CD8-positive, alpha-beta memory T cell (primary cell): ENCODE measurements at regions not wholly inside any gene's neighbourhood (a gene's known extent, or its start where the extent isn't known, plus 50 kb on each side); places are given as distances from the start of the nearest gene placed in this dataset.

Experiments used
- CTCF ChIA-PET: fragments of 350-600 bp; sonication (Branson Sonifier 250); formaldehyde crosslinking; loops from one replicate; lab custom pipeline; 2021; ENCODE audit warnings: antibody characterized with exemption; lab: Charles Lee
- POLR2A ChIA-PET: fragments of 350-600 bp; sonication (Branson Sonifier 250); formaldehyde crosslinking; loops from one replicate; lab custom pipeline; 2021; ENCODE audit warnings: antibody characterized with exemption; lab: Charles Lee
- DNase-seq, 5 donors: peaks; one replicate each; pipeline versions ENCODE4 v3.0.0 to v3.0.0-alpha.2; 2020 to 2022; ENCODE audit warnings: mixed read lengths in 1 of 5
- H3K27ac ChIP-seq: one replicate; pipeline ENCODE4 v1.7.0; 2013; ENCODE audit warnings: low read depth, mild to moderate bottlenecking, low read length, moderate library complexity
- H3K27me3 ChIP-seq: 2 replicates; pipeline ENCODE4 v1.7.0; 2013; ENCODE audit warnings: low read length, mild to moderate bottlenecking; ENCODE audit not compliant: insufficient read depth, poor library complexity, severe bottlenecking
- H3K36me3 ChIP-seq: 2 replicates; pipeline ENCODE4 v1.7.0; 2013; ENCODE audit warnings: mild to moderate bottlenecking, low read length, moderate library complexity; ENCODE audit not compliant: insufficient read depth
- H3K4me1 ChIP-seq: 2 replicates; pipeline ENCODE4 v1.7.0; 2013; ENCODE audit warnings: mild to moderate bottlenecking, low read length, moderate library complexity; ENCODE audit not compliant: insufficient read depth
- H3K4me3 ChIP-seq: 2 replicates; pipeline ENCODE4 v1.7.0; 2013; ENCODE audit warnings: mild to moderate bottlenecking, low read length
- H3K9me3 ChIP-seq: 2 replicates; pipeline ENCODE4 v1.7.0; 2013; ENCODE audit warnings: mild to moderate bottlenecking, low read length
- H3K27ac Mint-ChIP-seq, 8 donors: one replicate each; pipeline ENCODE4 v1.8.0; 2020 to 2021; ENCODE audit warnings: mixed read lengths in 8 of 8, mild to moderate bottlenecking in 6 of 8, inconsistent platforms in 3 of 8, moderate library complexity in 3 of 8
- H3K27me3 Mint-ChIP-seq, 2 donors: one replicate each; pipeline ENCODE4 v1.8.0; 2020 to 2021; ENCODE audit warnings: mixed read lengths in 2 of 2, mild to moderate bottlenecking in 1 of 2, moderate library complexity in 1 of 2
- H3K36me3 Mint-ChIP-seq, 3 donors: one replicate each; pipeline ENCODE4 v1.8.0; 2020 to 2021; ENCODE audit warnings: mixed read lengths in 3 of 3, inconsistent platforms in 1 of 3, mild to moderate bottlenecking in 1 of 3
- H3K4me1 Mint-ChIP-seq, 3 donors: one replicate each; pipeline ENCODE4 v1.8.0; 2020 to 2021; ENCODE audit warnings: mixed read lengths in 3 of 3, inconsistent platforms in 1 of 3, mild to moderate bottlenecking in 1 of 3
- H3K4me3 Mint-ChIP-seq, 7 donors: one replicate each; pipeline ENCODE4 v1.8.0; 2020 to 2021; ENCODE audit warnings: mixed read lengths in 7 of 7, mild to moderate bottlenecking in 6 of 7, moderate library complexity in 4 of 7, inconsistent platforms in 2 of 7
- H3K9me3 Mint-ChIP-seq, 5 donors: one replicate each; pipeline ENCODE4 v1.8.0; 2020 to 2022; ENCODE audit warnings: mixed read lengths in 5 of 5, mild to moderate bottlenecking in 3 of 5, moderate library complexity in 2 of 5, inconsistent platforms in 1 of 5

DNA sequence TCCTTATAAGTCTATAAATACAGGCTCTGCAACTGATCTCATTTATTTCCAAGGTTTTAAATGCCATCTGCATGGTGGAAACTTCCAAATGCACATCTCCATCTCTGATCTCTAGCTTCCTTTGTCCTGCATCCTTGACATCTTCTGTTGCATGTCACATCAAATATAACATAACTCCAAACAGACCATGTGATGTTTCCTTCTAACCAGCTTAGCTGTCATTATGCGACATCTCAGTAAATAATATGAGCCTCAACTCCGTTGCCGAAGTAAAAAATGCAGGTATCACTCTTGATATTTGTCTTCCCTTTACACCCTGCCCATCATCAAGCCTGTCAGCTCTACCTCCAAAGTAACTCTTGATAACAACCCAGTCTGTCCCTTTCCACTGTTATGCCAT is 506.4 kb upstream of the C9orf72 start:
- CTCF ChIA-PET, result no interaction called here
- H3K27ac Mint-ChIP-seq, result no peak overlapping the region
- Histone ChIP-seq H3K36me3 (no peaks in the 10 kb centered on the region), H3K4me3 (no peak overlapping the region), H3K27ac (no peak overlapping the region), H3K4me1 (no peaks in the 10 kb centered on the region), H3K27me3 (no peaks in the 10 kb centered on the region), H3K9me3 (no peaks in the 10 kb centered on the region)
- H3K4me1 Mint-ChIP-seq, result no peaks in the 10 kb centered on the region
- H3K4me3 Mint-ChIP-seq, result no peak overlapping the region
- H3K36me3 Mint-ChIP-seq, result no peaks in the 10 kb centered on the region
- POLR2A ChIA-PET, result no interaction called here
- H3K9me3 Mint-ChIP-seq, result peaks cover 0 to 5% (median 2%) of the 10 kb centered on the region in 5 donors
- H3K27me3 Mint-ChIP-seq, result no peaks in the 10 kb centered on the region
- no peak for DNase-seq

DNA sequence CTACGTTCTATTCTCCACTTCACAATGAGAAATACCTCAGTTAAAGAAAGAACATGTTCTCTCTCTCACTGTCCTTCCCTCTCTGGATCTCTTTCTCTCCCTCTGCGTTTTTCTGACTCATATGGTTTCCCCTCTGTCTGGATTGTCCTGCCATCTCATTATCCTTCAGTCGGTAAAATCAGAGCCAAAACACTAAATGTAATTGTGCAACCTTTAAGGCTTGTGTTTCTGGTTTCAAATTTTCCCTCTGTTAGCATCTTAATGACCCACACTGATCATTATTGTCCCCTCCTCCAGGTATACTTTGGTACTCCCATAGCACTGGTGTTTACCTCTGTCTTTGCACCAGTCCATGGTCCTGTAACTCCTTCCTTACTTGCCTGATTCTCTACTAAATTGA is 509.4 kb upstream of the C9orf72 start:
- Mint-ChIP-seq H3K27me3 (no peaks in the 10 kb centered on the region), H3K4me3 (no peak overlapping the region), H3K36me3 (no peaks in the 10 kb centered on the region), H3K4me1 (no peaks in the 10 kb centered on the region), H3K27ac (no peak overlapping the region), H3K9me3 (peaks cover 0 to 12% (median 0%) of the 10 kb centered on the region in 5 donors)
- Histone ChIP-seq H3K36me3 (no peaks in the 10 kb centered on the region), H3K4me1 (no peaks in the 10 kb centered on the region), H3K4me3 (no peak overlapping the region), H3K27me3 (no peaks in the 10 kb centered on the region), H3K27ac (no peak overlapping the region), H3K9me3 (no peaks in the 10 kb centered on the region)
- DNase-seq, result no peak
- CTCF ChIA-PET, result no interaction called here
- POLR2A ChIA-PET, result no interaction called here

DNA sequence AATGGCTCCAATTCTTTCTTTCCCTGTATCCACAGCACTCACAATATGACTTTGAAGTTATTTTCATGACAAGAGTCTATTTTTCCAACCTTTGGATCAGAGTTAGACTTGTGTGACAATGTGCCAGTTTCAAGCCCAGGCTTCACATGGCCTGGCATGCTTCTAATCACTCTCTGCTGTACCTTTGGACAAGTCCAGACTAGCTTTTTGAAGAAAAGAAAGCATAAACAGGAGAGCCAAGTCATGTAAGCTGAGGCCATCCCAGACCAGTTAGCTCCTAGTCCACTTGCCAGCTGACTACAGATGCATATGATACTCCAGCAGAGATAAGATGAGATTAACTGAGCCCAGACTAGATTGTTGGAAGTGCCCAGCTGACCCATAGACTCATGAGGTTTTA is 513.6 kb upstream of the C9orf72 start:
- Mint-ChIP-seq H3K9me3 (peaks cover 0 to 12% (median 7%) of the 10 kb centered on the region in 5 donors), H3K27ac (no peak overlapping the region), H3K4me3 (no peak overlapping the region), H3K4me1 (no peaks in the 10 kb centered on the region), H3K27me3 (peaks cover 0 to 1% of the 10 kb centered on the region in 2 donors), H3K36me3 (no peaks in the 10 kb centered on the region)
- no peaks in the 10 kb centered on the region for H3K9me3 ChIP-seq
- H3K27me3 ChIP-seq, result no peaks in the 10 kb centered on the region
- no peak overlapping the region for H3K4me3 ChIP-seq
- DNase-seq, result no peak
- ChIA-PET CTCF (no interaction called here), POLR2A (no interaction called here)
- H3K27ac ChIP-seq, result no peak overlapping the region
- no peaks in the 10 kb centered on the region for H3K4me1 ChIP-seq
- H3K36me3 ChIP-seq, result no peaks in the 10 kb centered on the region

DNA sequence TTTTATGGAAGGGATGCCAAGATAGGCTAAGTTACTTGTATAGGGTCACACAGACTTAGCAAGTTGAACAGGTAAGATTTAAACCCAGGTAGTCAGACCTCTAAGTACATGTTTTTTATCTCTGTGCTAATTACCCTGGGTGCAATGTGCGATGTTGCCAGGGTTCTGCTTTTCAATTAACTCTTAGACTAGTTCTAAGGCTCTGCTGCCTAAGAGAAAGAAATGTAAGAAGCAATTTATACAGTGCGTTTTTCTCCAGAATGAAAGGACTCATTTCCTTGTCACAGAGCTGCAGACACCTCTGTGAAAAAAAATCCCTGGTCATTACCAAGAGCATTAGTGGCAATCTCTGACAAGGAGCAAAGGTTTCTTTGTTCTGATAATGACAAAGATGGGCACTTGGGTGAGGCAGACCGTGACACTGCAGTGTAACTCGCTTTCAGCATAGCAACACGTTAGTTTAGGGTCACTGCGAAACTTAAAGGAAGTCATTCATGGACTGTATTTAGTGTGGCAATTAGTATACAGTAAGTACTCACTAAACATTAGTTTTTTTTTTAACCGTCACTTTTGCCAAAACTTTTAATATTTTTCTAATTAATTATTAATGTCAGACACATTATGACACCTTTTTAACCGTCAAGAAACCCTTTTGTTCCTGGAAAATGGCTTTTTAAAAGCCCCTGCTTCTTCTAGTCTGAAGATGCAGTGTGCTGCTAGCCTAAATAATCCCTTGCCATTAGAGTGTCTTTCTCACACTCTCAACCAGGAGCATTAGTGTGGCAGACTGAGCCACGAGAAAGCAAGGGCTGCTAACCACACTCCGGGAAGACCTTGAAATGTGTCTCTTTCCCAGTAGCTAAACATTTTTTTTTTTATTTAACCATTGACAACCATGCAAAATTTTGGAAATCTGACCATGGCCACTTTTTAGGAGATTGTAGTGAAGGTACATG is 520.0 kb upstream of the C9orf72 start:
- H3K36me3 ChIP-seq, result no peaks in the 10 kb centered on the region
- peaks cover 0 to 1% of the 10 kb centered on the region in 2 donors for H3K27me3 Mint-ChIP-seq
- H3K27ac Mint-ChIP-seq, result no peak overlapping the region
- no peaks in the 10 kb centered on the region for H3K36me3 Mint-ChIP-seq
- H3K27ac ChIP-seq, result no peak overlapping the region
- no peaks in the 10 kb centered on the region for H3K4me1 Mint-ChIP-seq
- no peak for DNase-seq
- H3K4me3 Mint-ChIP-seq, result no peak overlapping the region
- H3K9me3 Mint-ChIP-seq, result peaks cover 5 to 12% (median 7%) of the 10 kb centered on the region in 5 donors
- POLR2A ChIA-PET, result no interaction called here
- CTCF ChIA-PET, result no interaction called here
- H3K4me3 ChIP-seq, result no peak overlapping the region
- no peaks in the 10 kb centered on the region for H3K9me3 ChIP-seq
- H3K4me1 ChIP-seq, result no peaks in the 10 kb centered on the region
- H3K27me3 ChIP-seq, result no peaks in the 10 kb centered on the region

DNA sequence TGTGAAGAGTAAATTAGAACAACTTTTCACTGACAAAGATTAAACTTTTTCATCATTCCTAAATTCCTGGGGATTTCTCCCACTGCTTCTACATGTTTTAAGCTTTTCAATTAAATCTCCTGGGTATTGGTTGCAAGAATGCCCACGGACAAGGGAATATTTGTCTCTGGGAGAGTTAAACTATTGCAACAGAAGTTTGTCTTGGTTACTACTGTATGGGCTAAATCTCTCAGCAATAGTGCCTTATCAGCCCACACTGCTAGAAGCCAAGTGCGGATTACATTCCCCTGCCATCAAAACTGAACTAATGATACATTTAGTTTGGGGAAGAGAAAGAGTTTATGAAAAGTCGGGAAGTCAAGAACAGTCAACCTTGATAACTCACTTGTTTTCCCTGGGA is 528.2 kb upstream of the C9orf72 start:
- Histone ChIP-seq H3K9me3 (no peaks in the 10 kb centered on the region), H3K4me1 (no peaks in the 10 kb centered on the region), H3K27me3 (no peaks in the 10 kb centered on the region), H3K36me3 (no peaks in the 10 kb centered on the region), H3K27ac (no peak overlapping the region), H3K4me3 (no peak overlapping the region)
- no peak for DNase-seq
- no peak overlapping the region for H3K4me3 Mint-ChIP-seq
- CTCF ChIA-PET, result no interaction called here
- no peaks in the 10 kb centered on the region for H3K27me3 Mint-ChIP-seq
- H3K9me3 Mint-ChIP-seq, result peaks cover 0 to 8% (median 0%) of the 10 kb centered on the region in 5 donors
- no peak overlapping the region for H3K27ac Mint-ChIP-seq
- no peaks in the 10 kb centered on the region for H3K36me3 Mint-ChIP-seq
- POLR2A ChIA-PET, result no interaction called here
- H3K4me1 Mint-ChIP-seq, result no peaks in the 10 kb centered on the region

DNA sequence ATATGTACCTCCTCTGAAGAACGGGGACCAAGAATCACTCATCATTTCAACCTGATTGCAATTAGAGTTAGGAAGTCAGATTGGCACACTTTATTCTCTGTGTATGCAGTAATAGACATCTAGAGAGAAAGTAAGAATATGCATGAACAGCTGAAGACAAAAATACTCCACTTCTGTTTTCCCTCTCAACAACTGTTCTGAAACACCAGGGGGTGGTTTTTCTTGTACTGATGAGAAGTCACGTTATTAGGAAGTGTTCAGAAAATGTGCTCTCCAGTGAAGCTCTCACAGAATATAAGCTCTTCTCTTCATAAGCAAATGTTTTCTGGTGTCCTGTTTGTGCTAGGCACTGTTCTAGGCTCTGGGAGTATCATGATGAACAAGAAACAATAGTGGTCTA is 531.7 kb upstream of the C9orf72 start:
- DNase-seq, result no peak
- Mint-ChIP-seq H3K27me3 (no peaks in the 10 kb centered on the region), H3K9me3 (peaks cover 0 to 11% (median 3%) of the 10 kb centered on the region in 5 donors), H3K36me3 (no peaks in the 10 kb centered on the region), H3K27ac (no peak overlapping the region), H3K4me3 (no peak overlapping the region), H3K4me1 (no peaks in the 10 kb centered on the region)
- no peak overlapping the region for H3K27ac ChIP-seq
- ChIA-PET POLR2A (no interaction called here), CTCF (no interaction called here)
- H3K36me3 ChIP-seq, result no peaks in the 10 kb centered on the region
- no peaks in the 10 kb centered on the region for H3K27me3 ChIP-seq
- no peaks in the 10 kb centered on the region for H3K4me1 ChIP-seq
- H3K4me3 ChIP-seq, result no peak overlapping the region
- no peaks in the 10 kb centered on the region for H3K9me3 ChIP-seq

DNA sequence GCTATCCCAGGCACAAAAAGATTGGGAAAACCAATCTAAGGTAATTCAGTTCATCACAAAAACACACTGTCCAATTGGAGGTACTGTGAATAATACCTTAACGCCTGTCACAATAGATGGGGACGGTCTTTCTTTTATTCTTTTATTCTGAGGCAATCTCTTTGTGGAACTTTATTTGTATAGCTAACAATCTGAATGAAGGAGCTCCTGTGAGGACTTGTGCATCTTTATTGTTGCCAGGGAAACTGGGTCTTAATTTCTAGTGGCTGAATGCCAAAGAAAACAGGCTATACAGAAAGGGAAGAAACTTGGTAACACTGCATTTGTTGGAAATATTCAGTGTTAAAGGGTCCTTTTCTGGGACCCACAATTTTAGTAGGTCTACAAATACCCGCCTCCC is 546.9 kb upstream of the C9orf72 start:
- DNase-seq, result no peak
- Histone ChIP-seq H3K36me3 (no peaks in the 10 kb centered on the region), H3K9me3 (no peaks in the 10 kb centered on the region), H3K27me3 (no peaks in the 10 kb centered on the region), H3K4me1 (no peaks in the 10 kb centered on the region), H3K27ac (no peak overlapping the region), H3K4me3 (no peak overlapping the region)
- CTCF ChIA-PET, result no interaction called here
- no peaks in the 10 kb centered on the region for H3K4me1 Mint-ChIP-seq
- H3K9me3 Mint-ChIP-seq, result peaks cover 3 to 10% (median 5%) of the 10 kb centered on the region in 5 donors
- POLR2A ChIA-PET, result no interaction called here
- no peaks in the 10 kb centered on the region for H3K27me3 Mint-ChIP-seq
- no peak overlapping the region for H3K4me3 Mint-ChIP-seq
- H3K36me3 Mint-ChIP-seq, result no peaks in the 10 kb centered on the region
- no peak overlapping the region for H3K27ac Mint-ChIP-seq

DNA sequence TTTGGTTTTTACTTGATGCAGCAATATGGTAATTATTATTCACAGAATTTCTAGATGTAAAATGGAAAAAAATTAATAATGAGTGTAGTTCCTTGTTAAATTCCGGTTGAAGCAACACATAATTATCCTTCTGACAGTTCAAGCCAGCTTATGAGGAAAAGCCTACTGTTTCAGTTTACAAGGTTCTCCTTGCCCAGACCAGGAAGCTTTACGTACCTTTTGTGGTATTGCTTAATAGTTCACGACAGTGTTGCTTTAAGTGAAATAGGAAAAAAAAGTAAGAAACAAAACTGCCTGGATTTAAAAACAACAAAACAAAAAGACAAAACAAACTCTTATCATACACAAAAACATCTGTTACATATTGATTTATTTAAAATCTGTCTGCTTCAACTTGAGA is 547.3 kb upstream of the C9orf72 start:
- no peak overlapping the region for H3K4me3 ChIP-seq
- ChIA-PET CTCF (no interaction called here), POLR2A (no interaction called here)
- no peaks in the 10 kb centered on the region for H3K4me1 ChIP-seq
- Mint-ChIP-seq H3K4me3 (no peak overlapping the region), H3K36me3 (no peaks in the 10 kb centered on the region), H3K9me3 (peaks cover 3 to 10% (median 5%) of the 10 kb centered on the region in 5 donors), H3K4me1 (no peaks in the 10 kb centered on the region), H3K27ac (no peak overlapping the region), H3K27me3 (no peaks in the 10 kb centered on the region)
- no peak overlapping the region for H3K27ac ChIP-seq
- no peak for DNase-seq
- H3K27me3 ChIP-seq, result no peaks in the 10 kb centered on the region
- H3K9me3 ChIP-seq, result no peaks in the 10 kb centered on the region
- H3K36me3 ChIP-seq, result no peaks in the 10 kb centered on the region
